ENCODE measurements at regions not wholly inside any gene's neighbourhood (a gene's known extent, or its start where the extent isn't known, plus 50 kb on each side); places are given as distances from the start of the nearest gene placed in this dataset.

GRCh38 chr5:7016999-7017747 lies 303.9 kb downstream of the TENT4A start:
- no peak for DNase-seq (ENCODE audit: low read depth)

GRCh38 chr5:7018198-7018597 lies 305.0 kb downstream of the TENT4A start:
- no peak for DNase-seq (ENCODE audit: low read depth)

- no peak for DNase-seq (ENCODE audit: low read depth)
Measured at GRCh38 chr5:7018601-7019000, 305.4 kb downstream of the TENT4A start.

- no peak for DNase-seq (ENCODE audit: low read depth)
Measured at GRCh38 chr5:7036192-7036835, 323.1 kb downstream of the TENT4A start.

GRCh38 chr5:7039074-7039473 lies 325.8 kb downstream of the TENT4A start:
- no peak for DNase-seq (ENCODE audit: low read depth)

- DNase-seq (ENCODE audit: low read depth): no peak
Measured at GRCh38 chr5:7040111-7040510, 326.9 kb downstream of the TENT4A start.

- DNase-seq (ENCODE audit: low read depth): no peak
Measured at GRCh38 chr5:7043797-7044196, 330.6 kb downstream of the TENT4A start.

- DNase-seq (ENCODE audit: low read depth): no peak
Measured at GRCh38 chr5:7047511-7048261, 334.5 kb downstream of the TENT4A start.

- no peak for DNase-seq (ENCODE audit: low read depth)
Measured at GRCh38 chr5:7050986-7051385, 337.8 kb downstream of the TENT4A start.

GRCh38 chr5:7053125-7053524 lies 339.9 kb downstream of the TENT4A start:
- DNase-seq (ENCODE audit: low read depth): no peak

GRCh38 chr5:7053528-7054209 lies 340.4 kb downstream of the TENT4A start:
- no peak for DNase-seq (ENCODE audit: low read depth)

- DNase-seq (ENCODE audit: low read depth): no peak
Measured at GRCh38 chr5:7066471-7067235, 329.3 kb upstream of the ADCY2 start.

- DNase-seq (ENCODE audit: low read depth): no peak
Measured at GRCh38 chr5:7068156-7068555, 327.8 kb upstream of the ADCY2 start.

GRCh38 chr5:7068899-7069298 lies 327.0 kb upstream of the ADCY2 start:
- DNase-seq (ENCODE audit: low read depth): no peak

GRCh38 chr5:7072188-7072587 lies 323.8 kb upstream of the ADCY2 start:
- no peak for DNase-seq (ENCODE audit: low read depth)

- no peak for DNase-seq (ENCODE audit: low read depth)
Measured at GRCh38 chr5:7073666-7074065, 322.3 kb upstream of the ADCY2 start.

GRCh38 chr5:7074176-7074575 lies 321.8 kb upstream of the ADCY2 start:
- DNase-seq (ENCODE audit: low read depth): no peak

- no peak for DNase-seq (ENCODE audit: low read depth)
Measured at GRCh38 chr5:7075470-7075869, 320.5 kb upstream of the ADCY2 start.

GRCh38 chr5:7078101-7078500 lies 317.8 kb upstream of the ADCY2 start:
- no peak for DNase-seq (ENCODE audit: low read depth)

GRCh38 chr5:7078901-7079300 lies 317.0 kb upstream of the ADCY2 start:
- no peak for DNase-seq (ENCODE audit: low read depth)

- no peak for DNase-seq (ENCODE audit: low read depth)
Measured at GRCh38 chr5:7080501-7080900, 315.4 kb upstream of the ADCY2 start.
